ENCODE measurements at regions not wholly inside any gene's neighbourhood (a gene's known extent, or its start where the extent isn't known, plus 50 kb on each side); places are given as distances from the start of the nearest gene placed in this dataset.

- Histone ChIP-seq H3K9me3 (ENCODE audit: control insufficient read depth, insufficient read depth, low read length) (no peaks in the 10 kb centered on the region; the same call in 1 of the 2 replicates), H3K4me1 (ENCODE audit: control insufficient read depth, insufficient read depth, low read length) (no peaks in the 10 kb centered on the region), H4K20me1 (ENCODE audit: insufficient read depth, low read length) (no peaks in the 10 kb centered on the region), H2BK20ac (ENCODE audit: low read depth, low read length) (no peak overlapping the region), H4K5ac (ENCODE audit: low read depth, low read length) (no peak overlapping the region), H2BK5ac (ENCODE audit: low read depth, low read length, poor library complexity, severe bottlenecking) (no peak overlapping the region), H3K14ac (replicated peaks; ENCODE audit: low read depth, low read length) (no peak overlapping the region), H2BK15ac (ENCODE audit: low read depth, low read length) (no peak overlapping the region), H3K18ac (ENCODE audit: low read depth, low read length) (no peak overlapping the region), H3K27me3 (ENCODE audit: control insufficient read depth, insufficient read depth, low read length) (no peaks in the 10 kb centered on the region), H3K4me2 (ENCODE audit: low read depth, low read length) (no peak overlapping the region), H3K9ac (ENCODE audit: low read depth, low read length) (no peak overlapping the region), H3K56ac (ENCODE audit: extremely low read depth, insufficient read depth, low read length) (no peak overlapping the region), H4K8ac (ENCODE audit: low read depth in 2 of 2, low read length in 2 of 2) (no peak overlapping the region), H3K36me3 (ENCODE audit: control insufficient read depth, insufficient read depth, low read length) (no peaks in the 10 kb centered on the region), H3K4ac (ENCODE audit: low read depth, low read length) (no peak overlapping the region), H3K9me1 (ENCODE audit: insufficient read depth, low read length) (no peaks in the 10 kb centered on the region), H2AFZ (replicated peaks; ENCODE audit: low read length, poor library complexity) (no peak overlapping the region), H3K79me1 (ENCODE audit: low read depth in 1 of 2, low read length in 2 of 2) (no peaks in the 10 kb centered on the region), H2BK120ac (ENCODE audit: low read depth, low read length) (no peak overlapping the region), H3K27ac (ENCODE audit: insufficient read depth, low read length) (no peak overlapping the region), H4K91ac (ENCODE audit: insufficient read depth, low read depth, low read length) (no peak overlapping the region), H2AK5ac (ENCODE audit: low read depth, low read length) (no peak overlapping the region), H3K23ac (ENCODE audit: low read depth, low read length) (no peak overlapping the region), H2AK9ac (replicated peaks; ENCODE audit: low read depth, low read length, poor library complexity) (no peak overlapping the region), H3K4me3 (ENCODE audit: insufficient read depth, low read depth, low read length) (no peak overlapping the region)
- ATAC-seq (ENCODE audit: low read depth): no peak
- POLR2A ChIA-PET (ENCODE audit: unreplicated experiment): no interaction called here
- intact Hi-C loops (cut with micrococcal nuclease): no loop called here
- no peak for DNase-seq
- dilution Hi-C loops (cut with HindIII; ENCODE audit: low sequenced_read_pairs, unreplicated experiment): no loop called here
- TF ChIP-seq ELK1 (IDR thresholded peaks at IDR 0.05; ENCODE audit: borderline replicate concordance, low read depth, low read length): no peak
- no peak for TF ChIP-seq RAD21 (IDR thresholded peaks at IDR 0.05; ENCODE audit: low read length)
- TF ChIP-seq BHLHE40 (IDR thresholded peaks at IDR 0.05; ENCODE audit: low read depth, low read length): no peak
- no peak for TF ChIP-seq POLR2A (IDR thresholded peaks at IDR 0.05; ENCODE audit: low read depth, low read length)
- no peak for TF ChIP-seq MXI1 (IDR thresholded peaks at IDR 0.05; ENCODE audit: borderline replicate concordance, low read depth, low read length)
- no peak for TF ChIP-seq CEBPB (IDR thresholded peaks at IDR 0.05; ENCODE audit: low read depth, low read length)
- no peak for TF ChIP-seq CHD1 (IDR thresholded peaks at IDR 0.05; ENCODE audit: low read depth, low read length)
- no peak for TF ChIP-seq USF2 (IDR thresholded peaks at IDR 0.05; ENCODE audit: low read depth, low read length)
- TF ChIP-seq CTCF (conservative IDR thresholded peaks at IDR 0.05; ENCODE audit: low read depth, low read length): no peak
- no peak for TF ChIP-seq MAFK (IDR thresholded peaks at IDR 0.05; ENCODE audit: low read depth, low read length)
- TF ChIP-seq SMC3 (IDR thresholded peaks at IDR 0.05; ENCODE audit: low read depth, low read length): no peak
- CTCF ChIA-PET: no interaction called here
- in situ Hi-C loops (cut with MboI; ENCODE audit: low sequenced_read_pairs): no loop called here
- BruUV-seq (replicated peaks): no TSS peak
Observed at GRCh38 chr11:90407350-90407749, 184.5 kb upstream of the CHORDC1 start.

Measured in IMR-90 (cell line).